BLaER1 treated with 17β-estradiol and CSF1 and Interleukin-3, amounts not matched to agents 10 nM and 100 nM (cell line): ENCODE measurements at regions not wholly inside any gene's neighbourhood (a gene's known extent, or its start where the extent isn't known, plus 50 kb on each side); places are given as distances from the start of the nearest gene placed in this dataset.
"Not testable (repeated sequence)": the region's sequence is repeated elsewhere in the genome, so short reads cannot be mapped to it uniquely, and the experiment has no call there.

Experiments used
- H3K27ac ChIP-seq, 11 experiments: shearing (Covaris generic); formaldehyde crosslinking; 2 replicates each; pipeline ENCODE4 v1.8.1; 2022
- H3K27me3 ChIP-seq, 11 experiments: shearing (Covaris generic); formaldehyde crosslinking; 2 replicates each; pipeline ENCODE4 v1.8.1; 2022
- H3K36me3 ChIP-seq, 11 experiments: shearing (Covaris generic); formaldehyde crosslinking; 2 replicates each; pipeline ENCODE4 v1.8.1; 2022
- H3K4me1 ChIP-seq, 10 experiments: shearing (Covaris generic); formaldehyde crosslinking; 2 replicates each; pipeline ENCODE4 v1.8.1; 2022
- H3K4me2 ChIP-seq, 11 experiments: shearing (Covaris generic); formaldehyde crosslinking; 2 replicates each; pipeline ENCODE4 v1.8.1; 2022
- H3K4me3 ChIP-seq, 10 experiments: shearing (Covaris generic); formaldehyde crosslinking; 2 replicates each; pipeline ENCODE4 v1.8.1; 2022
- H3K9ac ChIP-seq, 11 experiments: shearing (Covaris generic); formaldehyde crosslinking; 2 replicates each; pipeline ENCODE4 v1.8.1; 2022
- H3K9me3 ChIP-seq, 11 experiments: shearing (Covaris generic); formaldehyde crosslinking; replicated peaks in 1 of 11; 2 replicates each; pipeline ENCODE4 v1.8.1; 2022
- H4K20me1 ChIP-seq, 11 experiments: shearing (Covaris generic); formaldehyde crosslinking; 2 replicates each; pipeline ENCODE4 v1.8.1; 2022
- Cebpa-rat ChIP-seq, 11 experiments: shearing (Covaris generic); IDR thresholded peaks; 2 replicates each; pipeline ENCODE4 v1.8.1; 2022

GRCh38 chr1:112818990-112819689 lies 104.0 kb upstream of the PPM1J start:
- no peak for TF ChIP-seq Cebpa-rat (IDR thresholded peaks at IDR 0.05)
- no peaks in the 10 kb centered on the region for H3K9me3 ChIP-seq
- peaks cover 7 to 43% (median 14%) of the 10 kb centered on the region in 10 experiments; a peak in 19 of 20 replicates for H3K4me1 ChIP-seq
- H3K36me3 ChIP-seq, result no peaks in the 10 kb centered on the region
- peak overlapping the region in 5 of 11 experiments; percentile 33 to 44 (median 37); a peak in 7 of 22 replicates for H3K9ac ChIP-seq
- no peaks in the 10 kb centered on the region for H3K27me3 ChIP-seq
- H4K20me1 ChIP-seq, result no peaks in the 10 kb centered on the region
- peak overlapping the region in 9 of 11 experiments; percentile 43 to 81 (median 58); a peak in 18 of 22 replicates for H3K4me2 ChIP-seq
- H3K4me3 ChIP-seq, result no peak overlapping the region; a peak in 1 of 20 replicates
- H3K27ac ChIP-seq, result peak overlapping the region in 9 of 11 experiments; percentile 28 to 60 (median 46); a peak in 17 of 22 replicates

DNA sequence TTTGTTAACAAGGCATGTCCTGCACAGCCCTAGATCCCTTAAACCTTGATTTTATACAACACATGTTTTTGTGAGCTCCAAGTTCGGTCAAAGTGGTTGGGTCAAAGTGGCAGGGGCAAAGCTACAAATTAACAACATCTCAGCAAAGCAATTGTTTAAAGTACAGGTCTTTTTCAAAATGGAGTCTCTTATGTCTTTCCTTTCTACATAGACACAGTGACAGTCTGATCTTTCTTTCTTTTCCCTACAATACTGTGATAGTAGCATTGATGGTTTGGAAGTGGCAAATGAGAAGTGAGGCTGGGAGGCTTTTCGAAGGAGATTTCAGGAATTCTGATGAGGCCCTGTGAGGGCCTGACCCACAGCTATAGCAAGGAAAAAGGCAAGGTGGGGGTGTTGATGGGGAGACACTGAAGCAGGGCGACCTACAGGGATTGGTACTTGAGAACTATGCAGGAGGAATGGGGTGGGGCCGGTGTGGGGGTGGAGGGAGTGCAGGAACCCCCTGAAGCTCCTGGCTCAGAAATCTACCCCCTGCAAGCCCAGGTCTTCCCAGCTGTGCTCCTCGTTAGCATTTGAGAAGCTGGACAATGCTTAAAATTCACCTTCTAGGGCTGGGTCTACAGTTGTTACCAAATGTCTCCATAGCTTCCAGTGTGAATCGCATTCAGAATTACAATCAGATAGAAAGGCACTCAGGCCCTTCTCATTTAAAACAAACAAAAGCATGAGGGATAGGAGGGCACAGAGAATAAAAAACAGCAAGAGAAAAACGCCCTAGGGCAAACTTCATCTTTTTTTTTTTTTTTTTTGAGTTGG lies 102.6 kb upstream of the PPM1J start:
- Histone ChIP-seq H3K4me1 (peaks cover 7 to 43% (median 14%) of the 10 kb centered on the region in 10 experiments; a peak in 19 of 20 replicates), H3K36me3 (no peaks in the 10 kb centered on the region), H3K9me3 (no peaks in the 10 kb centered on the region), H3K27me3 (no peaks in the 10 kb centered on the region), H3K27ac (0 out of 22 replicates have a peak overlapping the region, but pooled peaks of 1 of the 11 experiments have one; percentile 60), H3K4me3 (no peak overlapping the region), H3K9ac (no peak overlapping the region), H4K20me1 (no peaks in the 10 kb centered on the region), H3K4me2 (peak overlapping the region in 3 of 11 experiments; percentile 16 to 81 (median 62); a peak in 3 of 22 replicates)
- no peak for TF ChIP-seq Cebpa-rat (IDR thresholded peaks at IDR 0.05)

GRCh38 chr1:112815376-112815775 lies 100.2 kb upstream of the PPM1J start:
- Histone ChIP-seq H3K27ac (no peak overlapping the region), H3K36me3 (no peaks in the 10 kb centered on the region), H4K20me1 (no peaks in the 10 kb centered on the region), H3K9me3 (no peaks in the 10 kb centered on the region), H3K4me2 (no peak overlapping the region), H3K4me3 (no peak overlapping the region), H3K4me1 (peaks cover 7 to 27% (median 14%) of the 10 kb centered on the region in 10 experiments; a peak in 19 of 20 replicates), H3K27me3 (no peaks in the 10 kb centered on the region), H3K9ac (no peak overlapping the region)
- no peak for TF ChIP-seq Cebpa-rat (IDR thresholded peaks at IDR 0.05)

DNA sequence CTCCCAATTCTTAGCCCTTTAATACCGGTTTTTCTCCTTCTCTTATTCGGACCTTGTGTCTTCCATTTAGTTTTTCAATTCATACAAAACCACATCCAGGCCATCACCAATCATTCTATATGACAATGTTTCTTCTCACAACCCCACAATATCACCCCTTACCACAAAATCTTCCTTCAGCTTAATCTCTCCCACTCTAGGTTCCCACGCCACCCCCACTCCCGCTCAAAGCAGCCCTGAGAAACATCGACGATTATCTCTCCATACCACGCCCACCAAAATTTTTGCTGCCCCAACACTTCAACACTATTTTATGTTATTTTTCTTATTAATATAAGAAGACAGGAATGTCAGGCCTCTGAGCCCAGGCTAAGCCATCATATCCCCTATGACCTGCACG lies 99.5 kb upstream of the PPM1J start:
- not testable (repeated sequence) for H3K27me3 ChIP-seq, H3K36me3 ChIP-seq, H4K20me1 ChIP-seq, H3K4me3 ChIP-seq, H3K27ac ChIP-seq, H3K9ac ChIP-seq, H3K4me2 ChIP-seq, H3K9me3 ChIP-seq
- peaks cover 7 to 20% (median 12%) of the 10 kb centered on the region in 10 experiments; a peak in 19 of 20 replicates for H3K4me1 ChIP-seq

DNA sequence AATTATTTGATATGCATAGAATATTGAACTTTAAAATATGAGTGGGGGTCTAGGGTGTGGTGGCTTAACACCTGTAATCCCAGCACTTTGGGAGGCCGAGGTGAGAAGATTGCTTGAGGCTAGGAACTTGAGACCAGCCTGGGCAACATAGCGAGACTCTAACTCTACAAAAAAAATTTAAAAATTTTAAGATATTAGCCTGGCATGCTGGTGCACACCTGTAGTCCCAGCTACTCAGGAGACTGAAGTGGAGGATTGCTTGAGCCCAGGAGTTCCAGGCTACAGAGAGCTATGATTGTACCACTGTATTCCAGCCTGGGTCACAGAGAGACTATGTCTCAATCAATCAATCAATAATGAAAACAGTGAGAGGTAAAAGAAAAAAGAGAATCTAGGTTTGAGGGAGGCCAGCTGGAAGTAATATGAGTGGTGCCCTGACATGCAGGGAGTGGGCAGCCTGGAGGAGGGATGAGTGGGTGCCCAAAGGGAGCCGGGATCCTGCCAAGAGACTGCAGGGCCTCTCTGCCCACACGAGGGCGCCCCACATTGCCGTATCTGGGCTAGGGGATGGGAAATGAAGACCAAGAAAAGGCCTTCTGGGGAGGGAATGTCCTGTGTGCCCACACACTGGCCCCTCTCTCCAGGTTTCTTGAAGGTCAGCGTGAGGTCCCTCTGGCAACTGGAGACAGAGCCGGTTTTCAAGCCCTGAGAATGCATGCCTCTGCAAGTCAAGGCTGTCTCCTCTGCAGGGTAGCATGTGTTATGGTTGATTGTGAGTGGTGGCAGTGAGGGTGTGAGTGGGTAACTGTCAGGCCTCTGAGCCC lies 93.9 kb upstream of the PPM1J start:
- TF ChIP-seq Cebpa-rat (IDR thresholded peaks at IDR 0.05), result no peak
- no peak overlapping the region for H3K4me2 ChIP-seq
- no peaks in the 10 kb centered on the region for H3K9me3 ChIP-seq
- H3K27ac ChIP-seq, result no peak overlapping the region
- H3K27me3 ChIP-seq, result no peaks in the 10 kb centered on the region
- H4K20me1 ChIP-seq, result no peaks in the 10 kb centered on the region
- no peak overlapping the region for H3K4me3 ChIP-seq
- H3K36me3 ChIP-seq, result no peaks in the 10 kb centered on the region
- no peak overlapping the region for H3K9ac ChIP-seq
- H3K4me1 ChIP-seq, result peaks cover 0 to 5% (median 0%) of the 10 kb centered on the region in 10 experiments; a peak in 2 of 20 replicates

DNA sequence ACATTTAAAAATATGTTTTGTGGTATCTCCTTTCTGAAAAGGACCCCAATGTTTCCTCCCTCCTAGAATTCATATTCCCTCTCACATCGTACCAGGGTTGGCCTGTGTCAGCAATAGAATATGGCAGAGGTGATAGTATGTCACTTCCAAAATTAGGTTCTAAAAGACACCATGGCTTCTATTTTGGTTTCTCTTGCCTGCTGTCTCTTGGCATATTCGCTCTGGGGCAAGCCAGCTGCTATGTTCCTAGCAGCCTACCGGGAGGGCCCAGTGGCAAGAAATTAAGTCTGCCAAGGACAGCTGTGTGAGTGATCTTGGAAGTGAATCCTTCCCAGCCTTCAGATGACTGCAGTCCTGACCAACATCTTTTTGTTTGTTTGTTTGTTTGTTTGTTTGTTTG lies 92.9 kb upstream of the PPM1J start:
- no peak for TF ChIP-seq Cebpa-rat (IDR thresholded peaks at IDR 0.05)
- H3K4me1 ChIP-seq, result peaks cover 0 to 5% (median 0%) of the 10 kb centered on the region in 10 experiments; a peak in 2 of 20 replicates
- H3K27ac ChIP-seq, result no peak overlapping the region

DNA sequence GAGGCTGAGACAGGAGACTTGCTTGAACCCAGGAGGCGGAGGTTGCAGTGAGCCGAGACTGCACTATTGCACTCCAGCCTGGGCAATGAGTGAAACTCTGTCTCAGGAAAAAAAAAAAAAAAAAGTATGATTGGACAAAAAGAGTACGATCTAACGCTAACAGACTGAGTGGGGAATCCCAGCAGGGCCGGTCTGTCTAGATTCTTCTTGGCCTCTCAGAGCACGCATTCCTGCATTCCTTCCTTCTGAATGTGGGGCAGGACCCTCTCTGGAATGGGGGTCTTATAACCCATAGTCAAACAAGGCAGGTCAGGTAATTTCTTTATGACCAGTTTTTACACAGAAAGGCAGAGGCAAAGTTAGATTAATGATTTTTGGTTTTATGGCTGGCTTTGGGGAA lies 92.0 kb upstream of the PPM1J start:
- H3K4me3 ChIP-seq, result no peak overlapping the region
- no peak for TF ChIP-seq Cebpa-rat (IDR thresholded peaks at IDR 0.05)
- H3K4me1 ChIP-seq, result peaks cover 0 to 5% (median 0%) of the 10 kb centered on the region in 10 experiments; a peak in 2 of 20 replicates
- no peaks in the 10 kb centered on the region for H3K9me3 ChIP-seq
- no peaks in the 10 kb centered on the region for H3K36me3 ChIP-seq
- H3K4me2 ChIP-seq, result no peak overlapping the region
- no peak overlapping the region for H3K27ac ChIP-seq
- H3K27me3 ChIP-seq, result no peaks in the 10 kb centered on the region
- H4K20me1 ChIP-seq, result no peaks in the 10 kb centered on the region
- no peak overlapping the region for H3K9ac ChIP-seq

More for the DNA sequence above, 92.9 kb upstream of the PPM1J start:
- Histone ChIP-seq H3K4me2 (no peak overlapping the region), H4K20me1 (no peaks in the 10 kb centered on the region), H3K4me3 (no peak overlapping the region), H3K9ac (no peak overlapping the region), H3K36me3 (no peaks in the 10 kb centered on the region), H3K9me3 (no peaks in the 10 kb centered on the region), H3K27me3 (no peaks in the 10 kb centered on the region)

DNA sequence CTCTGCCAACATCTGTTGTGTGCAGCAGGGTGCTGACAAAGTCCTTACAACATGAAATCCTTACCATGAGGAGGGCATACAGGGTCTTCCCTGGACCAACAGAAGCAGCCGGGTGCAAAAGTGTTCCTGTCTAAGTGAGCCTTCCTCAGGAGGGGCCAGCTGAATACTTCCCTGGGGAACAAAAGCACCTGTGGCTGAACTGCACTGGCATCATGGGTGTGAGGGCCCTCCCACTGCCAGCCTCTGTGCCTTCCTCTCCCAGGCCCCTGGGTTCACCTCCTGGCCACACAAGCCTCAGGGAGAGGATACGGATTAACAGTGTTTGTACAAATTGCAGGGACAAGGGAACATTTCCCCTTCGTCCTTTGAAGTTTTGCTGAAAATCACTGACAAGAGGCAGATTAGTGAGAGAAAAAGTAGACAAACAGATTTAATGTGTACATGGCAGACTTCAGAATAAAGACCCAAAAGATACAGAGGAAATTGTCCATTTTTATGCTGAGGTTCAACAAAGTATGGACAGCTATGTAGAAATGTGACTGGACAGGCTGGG lies 91.0 kb upstream of the PPM1J start:
- TF ChIP-seq Cebpa-rat (IDR thresholded peaks at IDR 0.05), result no peak
- Histone ChIP-seq H3K36me3 (no peaks in the 10 kb centered on the region), H3K4me3 (no peak overlapping the region), H3K4me2 (no peak overlapping the region), H3K4me1 (peaks cover 0 to 5% (median 0%) of the 10 kb centered on the region in 10 experiments; a peak in 2 of 20 replicates), H3K9ac (0 out of 22 replicates have a peak overlapping the region, but pooled peaks of 1 of the 11 experiments have one; percentile 46), H4K20me1 (no peaks in the 10 kb centered on the region), H3K9me3 (no peaks in the 10 kb centered on the region), H3K27me3 (no peaks in the 10 kb centered on the region), H3K27ac (no peak overlapping the region)
